Astrocyte (in vitro differentiated cells and primary cell): ENCODE measurements at regions not wholly inside any gene's neighbourhood (a gene's known extent, or its start where the extent isn't known, plus 50 kb on each side); places are given as distances from the start of the nearest gene placed in this dataset.
"Not testable (repeated sequence)": the region's sequence is repeated elsewhere in the genome, so short reads cannot be mapped to it uniquely, and the experiment has no call there.

ENCODE experiments used
- DNase-seq: peaks from one replicate; pipeline ENCODE4 v3.0.0-alpha.2; 2010; ENCODE audit warnings: low read depth
- FAIRE-seq: peaks from 2 replicates; lab custom pipeline; 2011; peaks lifted over from hg19 to GRCh38; lab: Jason Lieb, UNC
- H2AFZ ChIP-seq: 2 replicates; pipeline ENCODE4 v1.6.0; 2012; ENCODE audit warnings: low read depth, low read length, inconsistent platforms
- H3K27ac ChIP-seq: 2 replicates; pipeline ENCODE4 v1.5.1; 2011; ENCODE audit warnings: low read depth, low read length, inconsistent platforms
- H3K27me3 ChIP-seq: 2 replicates; pipeline ENCODE4 v1.6.0; 2011; ENCODE audit warnings: low read length, inconsistent platforms; ENCODE audit not compliant: insufficient read depth
- H3K36me3 ChIP-seq: 2 replicates; pipeline ENCODE4 v1.5.1; 2011; ENCODE audit warnings: low read length, inconsistent platforms; ENCODE audit not compliant: insufficient read depth
- H3K4me1 ChIP-seq: 2 replicates; pipeline ENCODE4 v1.5.1; 2011; ENCODE audit warnings: low read length, inconsistent platforms; ENCODE audit not compliant: insufficient read depth
- H3K4me2 ChIP-seq: 2 replicates; pipeline ENCODE4 v1.6.0; 2012; ENCODE audit warnings: low read length, inconsistent platforms
- H3K4me3 ChIP-seq: 2 replicates; pipeline ENCODE4 v1.5.1; 2011; ENCODE audit warnings: low read depth, mild to moderate bottlenecking, low read length, inconsistent platforms; ENCODE audit not compliant: insufficient read depth
- H3K79me2 ChIP-seq: 2 replicates; pipeline ENCODE4 v1.6.0; 2012; ENCODE audit warnings: mild to moderate bottlenecking, low read length, inconsistent platforms; ENCODE audit not compliant: insufficient read depth
- H3K9ac ChIP-seq: 2 replicates; pipeline ENCODE4 v1.6.0; 2012; ENCODE audit warnings: mild to moderate bottlenecking, low read length, inconsistent platforms
- H3K9me3 ChIP-seq: 2 replicates; pipeline ENCODE4 v1.5.1; 2012; ENCODE audit warnings: low read depth, mild to moderate bottlenecking, low read length, inconsistent platforms; ENCODE audit not compliant: insufficient read depth
- H4K20me1 ChIP-seq: 2 replicates; pipeline ENCODE4 v1.6.0; 2012; ENCODE audit warnings: low read length, inconsistent platforms; ENCODE audit not compliant: insufficient read depth
- H3K27ac Mint-ChIP-seq: one replicate; pipeline ENCODE4 v1.8.0; 2021; ENCODE audit warnings: mild to moderate bottlenecking, mixed read lengths; ENCODE audit not compliant: unreplicated experiment
- H3K27me3 Mint-ChIP-seq: one replicate; pipeline ENCODE4 v1.8.0; 2021; ENCODE audit warnings: low read depth, mixed read lengths; ENCODE audit not compliant: unreplicated experiment
- H3K36me3 Mint-ChIP-seq: one replicate; pipeline ENCODE4 v1.8.0; 2021; ENCODE audit warnings: low read depth, mixed read lengths; ENCODE audit not compliant: unreplicated experiment
- H3K4me1 Mint-ChIP-seq: one replicate; pipeline ENCODE4 v1.8.0; 2021; ENCODE audit warnings: low read depth, mixed read lengths; ENCODE audit not compliant: unreplicated experiment
- H3K4me3 Mint-ChIP-seq: one replicate; pipeline ENCODE4 v1.8.0; 2021; ENCODE audit warnings: mild to moderate bottlenecking, moderate library complexity, mixed read lengths; ENCODE audit not compliant: unreplicated experiment
- H3K9me3 Mint-ChIP-seq: one replicate; pipeline ENCODE4 v1.8.0; 2021; ENCODE audit warnings: mild to moderate bottlenecking, mixed read lengths; ENCODE audit not compliant: unreplicated experiment
- CTCF ChIP-seq: IDR thresholded peaks from 2 replicates; pipeline ENCODE4 v1.5.1; 2011; ENCODE audit warnings: low read depth, mild to moderate bottlenecking, inconsistent platforms, low read length, moderate library complexity; ENCODE audit not compliant: insufficient read depth
- EZH2 ChIP-seq: IDR thresholded peaks from 2 replicates; pipeline ENCODE4 v1.6.1; 2012; ENCODE audit warnings: mild to moderate bottlenecking, low read length, inconsistent platforms; ENCODE audit not compliant: insufficient read depth

GRCh38 chr6:111928139-111928538, 54.9 kb upstream of the FYN start:
- no peaks in the 10 kb centered on the region for H4K20me1 ChIP-seq
- no peak for DNase-seq

GRCh38 chr6:111934611-111935010, 61.4 kb upstream of the FYN start:
- H3K27me3 Mint-ChIP-seq, H3K4me3 ChIP-seq, H3K9me3 ChIP-seq, H3K4me1 ChIP-seq, H3K4me3 Mint-ChIP-seq, H3K27ac ChIP-seq, H4K20me1 ChIP-seq, H2AFZ ChIP-seq, FAIRE-seq, H3K4me2 ChIP-seq, H3K79me2 ChIP-seq, H3K9ac ChIP-seq, DNase-seq, H3K27ac Mint-ChIP-seq, H3K36me3 Mint-ChIP-seq, H3K27me3 ChIP-seq, H3K4me1 Mint-ChIP-seq, H3K36me3 ChIP-seq: not testable (repeated sequence)
- peaks cover 15% of the 10 kb centered on the region for H3K9me3 Mint-ChIP-seq

More at GRCh38 chr6:111928139-111928538, 54.9 kb upstream of the FYN start:
- Histone ChIP-seq H3K27me3 (no peaks in the 10 kb centered on the region), H3K4me2 (no peak overlapping the region), H3K4me3 (no peak overlapping the region), H3K27ac (no peak overlapping the region), H3K4me1 (peaks cover 12% of the 10 kb centered on the region), H3K36me3 (no peaks in the 10 kb centered on the region), H3K79me2 (no peaks in the 10 kb centered on the region), H3K9ac (no peak overlapping the region), H3K9me3 (no peaks in the 10 kb centered on the region), H2AFZ (no peak overlapping the region)
- Mint-ChIP-seq H3K27me3 (no peaks in the 10 kb centered on the region), H3K27ac (no peak overlapping the region), H3K4me3 (no peak overlapping the region), H3K36me3 (peaks cover 4% of the 10 kb centered on the region), H3K9me3 (peaks cover 12% of the 10 kb centered on the region), H3K4me1 (peaks cover 6% of the 10 kb centered on the region)
- no peak for TF ChIP-seq CTCF
- no peak for TF ChIP-seq EZH2
- no peak for FAIRE-seq

- H3K36me3 Mint-ChIP-seq, result no peaks in the 10 kb centered on the region
- H3K27ac Mint-ChIP-seq, result no peak overlapping the region
- DNase-seq (no peak), FAIRE-seq (no peak)
- H3K9me3 Mint-ChIP-seq, result peaks cover 11% of the 10 kb centered on the region
- H3K27me3 Mint-ChIP-seq, result peaks cover 3% of the 10 kb centered on the region
- Histone ChIP-seq H3K36me3 (no peaks in the 10 kb centered on the region), H3K4me1 (peaks cover 4% of the 10 kb centered on the region), H3K4me3 (no peak overlapping the region), H3K27me3 (no peaks in the 10 kb centered on the region), H3K9ac (no peak overlapping the region), H4K20me1 (no peaks in the 10 kb centered on the region), H3K79me2 (no peaks in the 10 kb centered on the region), H3K27ac (no peak overlapping the region), H3K9me3 (no peaks in the 10 kb centered on the region), H2AFZ (no peak overlapping the region), H3K4me2 (no peak overlapping the region)
- H3K4me1 Mint-ChIP-seq, result peaks cover 6% of the 10 kb centered on the region
- TF ChIP-seq EZH2, result no peak
- H3K4me3 Mint-ChIP-seq, result no peak overlapping the region
Measured at GRCh38 chr6:111936718-111937117, 63.5 kb upstream of the FYN start.
